Esophagus muscularis mucosa (tissue), 4 donors: ENCODE measurements at regions not wholly inside any gene's neighbourhood (a gene's known extent, or its start where the extent isn't known, plus 50 kb on each side); places are given as distances from the start of the nearest gene placed in this dataset.

Experiments used
- CTCF ChIP-seq, 3 experiments: fragments of 200-600 bp in 2 of 3; fragments of 450-650 bp in 1 of 3; sonication (generic) in 2 of 3; IDR thresholded peaks; one replicate each; pipeline ENCODE4 v1.5.1; 2017 to 2019; ENCODE audit warnings: antibody characterized with exemption in 3 of 3, mild to moderate bottlenecking in 2 of 3, moderate library complexity in 1 of 3
- EP300 ChIP-seq: sonication (generic); formaldehyde crosslinking; IDR thresholded peaks from one replicate; pipeline ENCODE4 v1.6.1; 2017; ENCODE audit warnings: antibody characterized with exemption
- POLR2A ChIP-seq: fragments of 450-650 bp; IDR thresholded peaks from one replicate; pipeline ENCODE4 v1.6.1; 2017; ENCODE audit warnings: antibody characterized with exemption, moderate library complexity, mild to moderate bottlenecking, low read depth
- POLR2AphosphoS5 ChIP-seq, 2 donors: sonication (generic); formaldehyde crosslinking; IDR thresholded peaks; one replicate each; pipeline ENCODE4 v1.6.1; 2017; ENCODE audit warnings: antibody characterized with exemption in 2 of 2

- TF ChIP-seq CTCF (IDR thresholded peaks at IDR 0.05), result no peak
- TF ChIP-seq EP300, result no peak
- no peak for TF ChIP-seq POLR2A
- no peak for TF ChIP-seq POLR2AphosphoS5 (IDR thresholded peaks at IDR 0.05)
Observed at GRCh38 chr22:44393066-44393465, 80.3 kb upstream of the SHISAL1 start.
